Skeletal muscle tissue (tissue), 3 donors: ENCODE measurements at regions not wholly inside any gene's neighbourhood (a gene's known extent, or its start where the extent isn't known, plus 50 kb on each side); places are given as distances from the start of the nearest gene placed in this dataset.

Experiments used
- H3K27ac ChIP-seq: one replicate; pipeline ENCODE4 v1.7.0; 2013; ENCODE audit warnings: mild to moderate bottlenecking, low read depth, low read length, inconsistent platforms
- H3K27me3 ChIP-seq, 3 donors: one replicate each; pipeline ENCODE4 v1.7.0; 2013; ENCODE audit warnings: low read length in 3 of 3; ENCODE audit not compliant: control insufficient read depth in 3 of 3, insufficient read depth in 3 of 3
- H3K36me3 ChIP-seq, 3 donors: one replicate each; pipeline ENCODE4 v1.7.0; 2013; ENCODE audit warnings: low read length in 3 of 3; ENCODE audit not compliant: control insufficient read depth in 3 of 3, insufficient read depth in 3 of 3
- H3K4me1 ChIP-seq, 3 donors: one replicate each; pipeline ENCODE4 v1.7.0; 2013; ENCODE audit warnings: low read length in 3 of 3, mild to moderate bottlenecking in 3 of 3; ENCODE audit not compliant: control insufficient read depth in 3 of 3, insufficient read depth in 3 of 3
- H3K4me3 ChIP-seq, 3 donors: one replicate each; pipeline ENCODE4 v1.7.0; 2013; ENCODE audit warnings: low read length in 3 of 3
- H3K9ac ChIP-seq, 3 donors: one replicate each; pipeline ENCODE4 v1.7.0; 2013; ENCODE audit warnings: low read length in 3 of 3, mild to moderate bottlenecking in 3 of 3, moderate library complexity in 2 of 3, low read depth in 1 of 3
- H3K9me3 ChIP-seq, 3 donors: one replicate each; pipeline ENCODE4 v1.7.0; 2013; ENCODE audit warnings: low read length in 3 of 3; ENCODE audit not compliant: control insufficient read depth in 3 of 3
- donor health status: Osteomylitis.

- no peaks in the 10 kb centered on the region for H3K27me3 ChIP-seq
- H3K9me3 ChIP-seq = no peaks in the 10 kb centered on the region
- no peaks in the 10 kb centered on the region for H3K4me1 ChIP-seq
- H3K36me3 ChIP-seq = no peaks in the 10 kb centered on the region
- no peak overlapping the region for H3K4me3 ChIP-seq
- H3K9ac ChIP-seq = no peak overlapping the region
- no peak overlapping the region for H3K27ac ChIP-seq
Observed at GRCh38 chr2:16167451-16167861, 227.1 kb downstream of the MYCN start.

- H3K9me3 ChIP-seq = no peaks in the 10 kb centered on the region
- H3K27ac ChIP-seq = no peak overlapping the region
- no peaks in the 10 kb centered on the region for H3K4me1 ChIP-seq
- no peaks in the 10 kb centered on the region for H3K36me3 ChIP-seq
- H3K4me3 ChIP-seq = no peak overlapping the region
- H3K27me3 ChIP-seq = no peaks in the 10 kb centered on the region
- H3K9ac ChIP-seq = no peak overlapping the region
Observed at GRCh38 chr2:16166327-16166981, 226.1 kb downstream of the MYCN start.

- Histone ChIP-seq H3K27me3 (peaks cover 0 to 2% (median 0%) of the 10 kb centered on the region in 3 donors), H3K36me3 (no peaks in the 10 kb centered on the region), H3K9me3 (no peaks in the 10 kb centered on the region), H3K4me3 (no peak overlapping the region), H3K4me1 (no peaks in the 10 kb centered on the region), H3K27ac (no peak overlapping the region), H3K9ac (no peak overlapping the region)
Observed at GRCh38 chr2:16165518-16166326, 225.4 kb downstream of the MYCN start.

- Histone ChIP-seq H3K4me3 (no peak overlapping the region), H3K27me3 (peaks cover 0 to 2% (median 0%) of the 10 kb centered on the region in 3 donors), H3K9me3 (no peaks in the 10 kb centered on the region), H3K27ac (no peak overlapping the region), H3K9ac (no peak overlapping the region), H3K36me3 (no peaks in the 10 kb centered on the region), H3K4me1 (no peaks in the 10 kb centered on the region)
Observed at GRCh38 chr2:16162491-16163040, 222.2 kb downstream of the MYCN start.

GRCh38 chr2:16161768-16162490, 221.6 kb downstream of the MYCN start:
- Histone ChIP-seq H3K27me3 (peaks cover 0 to 2% (median 0%) of the 10 kb centered on the region in 3 donors), H3K4me1 (no peaks in the 10 kb centered on the region), H3K9ac (no peak overlapping the region), H3K36me3 (no peaks in the 10 kb centered on the region), H3K27ac (no peak overlapping the region), H3K4me3 (no peak overlapping the region), H3K9me3 (no peaks in the 10 kb centered on the region)

- no peaks in the 10 kb centered on the region for H3K36me3 ChIP-seq
- H3K9ac ChIP-seq = no peak overlapping the region
- H3K27me3 ChIP-seq = peaks cover 0 to 4% (median 0%) of the 10 kb centered on the region in 3 donors
- H3K4me1 ChIP-seq = no peaks in the 10 kb centered on the region
- H3K27ac ChIP-seq = no peak overlapping the region
- H3K4me3 ChIP-seq = no peak overlapping the region
- no peaks in the 10 kb centered on the region for H3K9me3 ChIP-seq
Observed at GRCh38 chr2:16161085-16161565, 220.8 kb downstream of the MYCN start.

GRCh38 chr2:16160281-16161084, 220.1 kb downstream of the MYCN start:
- no peaks in the 10 kb centered on the region for H3K9me3 ChIP-seq

GRCh38 chr2:16156411-16156810, 216.1 kb downstream of the MYCN start:
- Histone ChIP-seq H3K27me3 (peaks cover 0 to 9% (median 0%) of the 10 kb centered on the region in 3 donors), H3K36me3 (no peaks in the 10 kb centered on the region), H3K27ac (no peak overlapping the region), H3K9me3 (no peaks in the 10 kb centered on the region), H3K9ac (no peak overlapping the region), H3K4me3 (no peak overlapping the region), H3K4me1 (no peaks in the 10 kb centered on the region)

More at GRCh38 chr2:16160281-16161084, 220.1 kb downstream of the MYCN start:
- H3K27ac ChIP-seq = no peak overlapping the region
- peaks cover 0 to 9% (median 0%) of the 10 kb centered on the region in 3 donors for H3K27me3 ChIP-seq
- no peak overlapping the region for H3K4me3 ChIP-seq
- no peaks in the 10 kb centered on the region for H3K36me3 ChIP-seq
- no peak overlapping the region for H3K9ac ChIP-seq
- H3K4me1 ChIP-seq = no peaks in the 10 kb centered on the region

- Histone ChIP-seq H3K27me3 (peaks cover 0 to 7% (median 0%) of the 10 kb centered on the region in 3 donors), H3K4me3 (no peak overlapping the region), H3K9ac (no peak overlapping the region), H3K36me3 (no peaks in the 10 kb centered on the region), H3K27ac (no peak overlapping the region), H3K9me3 (peaks cover 0 to 2% (median 0%) of the 10 kb centered on the region in 3 donors), H3K4me1 (no peaks in the 10 kb centered on the region)
Observed at GRCh38 chr2:16155766-16156165, 215.4 kb downstream of the MYCN start.
